ENCODE measurements at regions not wholly inside any gene's neighbourhood (a gene's known extent, or its start where the extent isn't known, plus 50 kb on each side); places are given as distances from the start of the nearest gene placed in this dataset.

GRCh38 chr4:97152149-97152548, 991.1 kb downstream of the STPG2 start:
- TF ChIP-seq, protein P1, sequence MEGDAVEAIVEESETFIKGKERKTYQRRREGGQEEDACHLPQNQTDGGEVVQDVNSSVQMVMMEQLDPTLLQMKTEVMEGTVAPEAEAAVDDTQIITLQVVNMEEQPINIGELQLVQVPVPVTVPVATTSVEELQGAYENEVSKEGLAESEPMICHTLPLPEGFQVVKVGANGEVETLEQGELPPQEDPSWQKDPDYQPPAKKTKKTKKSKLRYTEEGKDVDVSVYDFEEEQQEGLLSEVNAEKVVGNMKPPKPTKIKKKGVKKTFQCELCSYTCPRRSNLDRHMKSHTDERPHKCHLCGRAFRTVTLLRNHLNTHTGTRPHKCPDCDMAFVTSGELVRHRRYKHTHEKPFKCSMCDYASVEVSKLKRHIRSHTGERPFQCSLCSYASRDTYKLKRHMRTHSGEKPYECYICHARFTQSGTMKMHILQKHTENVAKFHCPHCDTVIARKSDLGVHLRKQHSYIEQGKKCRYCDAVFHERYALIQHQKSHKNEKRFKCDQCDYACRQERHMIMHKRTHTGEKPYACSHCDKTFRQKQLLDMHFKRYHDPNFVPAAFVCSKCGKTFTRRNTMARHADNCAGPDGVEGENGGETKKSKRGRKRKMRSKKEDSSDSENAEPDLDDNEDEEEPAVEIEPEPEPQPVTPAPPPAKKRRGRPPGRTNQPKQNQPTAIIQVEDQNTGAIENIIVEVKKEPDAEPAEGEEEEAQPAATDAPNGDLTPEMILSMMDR (IDR thresholded peaks at IDR 0.05): no peak
- TF ChIP-seq POLR2A (IDR thresholded peaks at IDR 0.05): no peak
